Kidney capillary endothelial cell (primary cell): ENCODE measurements at regions not wholly inside any gene's neighbourhood (a gene's known extent, or its start where the extent isn't known, plus 50 kb on each side); places are given as distances from the start of the nearest gene placed in this dataset.
"Not testable (repeated sequence)": the region's sequence is repeated elsewhere in the genome, so short reads cannot be mapped to it uniquely, and the experiment has no call there.

Experiments
- DNase-seq: peaks from one replicate; pipeline ENCODE4 v3.0.0-alpha.2; 2018; ENCODE audit warnings: low spot score

DNA sequence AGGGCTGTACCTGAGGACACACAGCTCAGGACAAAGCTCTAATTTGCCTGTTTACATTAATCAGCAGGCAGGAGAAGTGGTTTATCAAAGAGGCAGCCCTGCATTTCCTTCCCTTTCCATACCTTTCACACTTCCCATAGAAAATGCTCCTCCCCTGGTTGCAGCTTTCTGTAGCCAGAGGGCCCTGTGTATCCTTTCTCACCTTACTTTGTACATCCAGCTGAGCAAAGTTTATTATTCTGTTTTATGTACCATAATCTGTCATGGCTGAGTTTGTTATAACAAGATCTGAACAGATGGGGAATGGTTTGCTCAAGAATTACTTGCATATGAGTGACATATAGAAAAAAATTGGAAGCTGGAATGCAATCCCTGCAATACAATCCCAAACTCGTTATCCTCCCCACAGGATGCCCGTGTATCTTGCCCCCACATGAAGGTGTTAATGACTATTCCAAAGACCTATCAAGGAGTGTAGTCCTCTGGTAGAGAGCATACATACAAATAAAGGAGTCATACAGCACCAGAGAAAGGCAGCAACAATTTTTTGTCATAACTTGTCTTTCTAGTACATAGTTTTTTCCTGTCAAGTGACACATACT lies 1025.8 kb upstream of the KLHL29 start:
- DNase-seq, result no peak

DNA sequence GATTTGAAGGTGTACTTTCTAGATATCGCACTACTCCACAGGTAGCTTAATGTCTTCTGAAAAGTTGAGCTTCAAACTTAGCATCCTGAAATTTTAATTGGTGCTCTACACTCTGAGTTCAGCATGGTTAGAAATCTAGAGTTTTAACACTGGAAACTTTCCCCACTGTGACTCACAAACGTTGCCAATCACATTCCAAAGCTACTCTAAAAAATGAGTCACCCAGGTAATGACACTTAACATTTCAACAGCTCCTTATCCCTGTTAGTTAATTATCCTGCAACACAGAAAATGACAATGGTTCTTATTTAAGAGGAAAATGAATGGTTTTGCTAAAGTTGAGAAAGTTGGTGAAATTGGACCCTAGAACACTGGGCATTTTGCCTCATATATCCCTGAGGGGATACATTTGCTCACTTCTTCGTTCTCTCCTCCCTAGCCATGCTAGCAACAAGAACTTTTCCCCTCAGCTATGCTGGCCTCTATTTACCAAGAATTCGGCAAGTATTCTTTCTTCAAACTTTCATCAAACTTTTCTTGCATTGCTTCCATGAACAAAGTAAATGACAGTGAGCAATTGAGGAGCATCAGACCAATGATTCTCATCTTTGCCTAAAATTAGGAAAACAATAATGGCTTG lies 1024.1 kb upstream of the KLHL29 start:
- DNase-seq, result no peak

DNA sequence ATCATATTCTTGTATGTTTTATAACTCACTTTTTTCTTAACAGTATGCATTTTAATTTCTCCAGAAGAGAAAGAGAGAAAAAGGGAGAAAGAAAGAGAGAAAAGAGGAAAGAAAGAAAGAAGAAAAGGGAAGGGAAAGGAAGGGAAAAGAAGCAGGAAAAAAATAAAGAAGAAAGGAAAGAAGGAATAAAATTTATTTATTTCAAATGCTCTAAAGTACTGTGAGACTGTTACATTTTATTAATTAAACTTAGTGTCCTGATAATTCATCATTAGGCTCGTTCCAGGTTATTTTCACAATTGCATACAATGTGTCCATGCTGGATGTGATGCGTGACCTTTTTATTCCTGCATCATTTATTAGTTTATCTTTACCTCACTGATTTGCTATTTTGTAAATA lies 1023.4 kb upstream of the KLHL29 start:
- DNase-seq, result no peak

DNA sequence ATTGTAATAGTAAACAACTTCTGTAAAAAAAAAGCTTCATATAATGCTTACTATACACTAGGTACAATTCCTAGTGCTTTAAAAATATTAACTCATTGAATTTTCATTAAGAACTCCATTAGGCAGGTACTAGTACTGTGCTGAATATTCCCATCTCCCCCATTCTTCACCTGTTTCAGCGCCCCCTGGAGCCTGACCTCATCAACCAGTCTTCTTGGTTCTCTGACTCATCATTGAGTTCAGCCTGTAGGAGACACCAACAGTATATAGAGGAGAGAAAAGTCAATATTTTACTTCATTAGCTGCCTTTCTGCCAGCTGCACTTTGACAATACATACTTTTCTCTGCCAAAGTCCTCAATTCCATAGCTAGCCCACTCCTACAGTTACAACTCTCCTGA lies 1009.9 kb upstream of the KLHL29 start:
- DNase-seq, result no peak

DNA sequence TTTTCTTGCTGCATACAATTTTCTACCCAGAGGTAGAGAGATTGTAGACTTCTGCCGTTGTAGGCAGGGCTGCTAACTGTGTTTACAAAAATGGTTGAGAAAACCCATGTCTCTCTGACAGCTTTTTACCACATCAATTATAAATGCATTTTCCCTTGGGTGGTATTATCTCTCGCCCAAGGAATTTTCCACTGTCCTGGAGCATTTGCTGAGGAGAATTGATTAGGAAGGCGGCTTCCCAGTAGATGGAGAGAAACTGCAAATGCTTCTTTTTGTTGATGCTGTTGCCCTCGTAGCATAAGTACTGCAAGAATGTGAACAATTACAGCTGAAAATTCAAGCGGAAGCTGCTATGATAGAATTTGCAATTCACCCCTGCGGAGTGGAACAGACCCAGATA lies 1007.7 kb upstream of the KLHL29 start:
- DNase-seq, result no peak

DNA sequence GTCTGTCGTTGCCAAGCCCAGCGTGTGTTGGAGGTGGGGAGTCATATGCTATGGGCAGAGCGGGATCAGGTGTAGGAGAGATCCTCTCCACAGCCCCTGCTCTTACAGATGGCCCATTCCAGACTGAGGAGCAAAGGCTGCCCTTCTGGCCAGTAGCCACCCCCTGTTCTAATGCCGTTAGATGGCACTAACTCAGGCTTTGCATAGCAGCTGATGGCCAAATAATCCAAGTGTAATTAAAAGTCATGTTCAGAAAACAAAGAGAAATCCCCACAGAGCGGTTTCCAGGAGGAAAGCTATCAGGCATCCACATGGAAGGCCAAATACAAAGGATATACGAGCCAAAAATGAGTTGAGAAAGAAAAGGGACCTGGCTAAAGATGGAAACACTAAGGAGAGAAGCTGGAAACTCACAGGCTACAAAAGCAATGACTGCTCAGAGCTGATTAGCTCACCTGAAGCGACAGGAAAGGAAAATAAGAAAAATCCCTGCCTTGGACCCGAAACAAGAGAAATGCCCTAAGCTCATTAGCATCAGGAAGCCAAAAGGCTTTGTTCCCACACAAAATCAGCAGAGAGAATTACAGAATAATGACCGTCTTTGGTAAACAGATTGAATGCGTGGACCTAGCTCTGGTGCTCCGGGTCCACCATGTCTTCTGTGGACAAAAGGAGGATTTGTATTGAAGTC lies 1002.4 kb upstream of the KLHL29 start:
- DNase-seq, result no peak

DNA sequence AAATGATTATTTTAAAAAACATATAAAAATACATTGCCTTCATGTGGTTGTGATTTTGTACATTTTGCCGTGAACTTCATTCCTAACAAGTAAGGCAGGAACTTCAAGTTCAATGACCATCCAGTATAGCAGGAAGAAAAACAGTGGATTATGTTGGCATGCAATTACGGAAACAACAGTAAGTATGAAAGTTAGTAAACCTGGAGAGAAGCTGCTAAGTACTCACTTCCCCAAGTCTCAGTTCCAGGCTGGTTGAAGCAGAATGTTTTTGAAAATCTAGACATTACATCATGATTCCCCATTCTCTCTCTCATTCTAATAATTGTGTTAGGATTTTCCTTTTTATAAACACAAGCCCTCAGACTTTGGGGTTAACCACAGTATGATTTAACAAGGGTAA lies 987.1 kb upstream of the KLHL29 start:
- no peak for DNase-seq

DNA sequence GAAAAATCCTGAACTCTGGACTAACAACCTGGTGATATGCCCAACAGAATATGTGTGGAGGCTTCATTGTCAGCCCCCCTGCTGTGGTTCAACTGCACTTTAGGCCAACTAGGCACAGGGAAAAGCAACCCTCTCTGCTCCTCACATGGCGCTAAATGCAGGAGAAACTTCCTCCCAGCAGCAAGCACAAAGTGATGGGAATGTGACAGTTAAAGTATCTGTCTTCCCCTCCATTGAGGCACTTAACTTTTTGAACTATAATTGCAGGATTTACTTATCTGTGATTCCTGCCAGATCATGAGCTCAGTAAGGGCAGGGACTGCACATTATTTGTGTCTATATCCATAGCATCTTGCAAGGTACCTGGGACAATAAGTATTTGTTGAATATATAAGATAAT lies 981.2 kb upstream of the KLHL29 start:
- no peak for DNase-seq

DNA sequence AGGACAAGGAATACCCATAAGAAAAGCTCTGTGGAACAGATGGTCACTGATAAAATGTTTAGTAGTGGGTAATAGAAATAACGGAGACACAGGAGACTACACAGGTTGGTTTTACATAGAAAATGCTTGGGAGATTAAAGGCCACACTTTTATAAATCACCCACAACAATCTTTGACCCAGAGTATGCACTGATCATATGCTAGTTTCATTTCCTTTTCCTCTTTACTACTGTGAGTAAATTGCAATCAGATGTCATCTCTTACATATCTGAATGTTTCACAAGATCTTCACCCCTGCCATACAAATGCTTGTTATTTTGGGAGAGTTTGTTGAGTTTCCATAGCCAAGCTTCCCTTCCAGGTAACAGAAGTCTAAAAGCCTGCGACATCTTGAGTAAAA lies 978.4 kb upstream of the KLHL29 start:
- no peak for DNase-seq

DNA sequence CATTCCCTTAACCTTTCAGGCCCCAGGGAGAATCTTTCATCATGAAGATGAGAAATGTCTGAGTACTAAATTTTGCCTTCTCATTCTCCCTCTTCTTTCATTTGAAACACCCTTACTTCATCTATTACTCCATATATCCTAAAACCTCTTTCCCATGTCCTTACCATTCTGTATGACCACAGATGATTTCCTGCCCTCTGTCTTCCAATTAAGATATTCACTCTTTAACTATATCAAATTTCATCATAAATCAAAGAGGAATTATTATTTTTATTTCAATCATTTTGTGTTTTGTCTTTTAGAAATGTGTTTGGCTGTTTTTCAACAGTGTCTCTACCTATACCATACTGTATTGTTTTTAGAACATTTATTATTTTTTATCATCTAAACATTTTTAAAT lies 964.9 kb upstream of the KLHL29 start:
- no peak for DNase-seq

DNA sequence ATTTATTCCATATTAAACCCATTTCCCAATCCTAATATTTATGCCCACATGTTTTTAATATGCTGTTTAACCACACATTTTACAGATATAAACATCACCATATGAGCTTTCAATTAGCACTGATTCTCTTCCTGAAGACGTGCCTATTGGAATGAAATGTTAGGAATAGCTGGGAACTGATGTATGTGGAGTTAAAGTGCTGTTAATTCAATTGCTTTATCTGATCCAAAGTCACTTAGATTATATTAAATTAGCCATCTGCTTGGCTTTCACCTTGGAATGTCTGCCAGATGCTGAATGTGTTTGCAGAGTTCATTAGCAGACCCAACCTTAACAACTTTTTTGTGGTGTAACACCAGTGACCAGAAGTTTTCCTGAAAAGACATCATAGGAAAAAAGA lies 942.9 kb upstream of the KLHL29 start:
- no peak for DNase-seq

DNA sequence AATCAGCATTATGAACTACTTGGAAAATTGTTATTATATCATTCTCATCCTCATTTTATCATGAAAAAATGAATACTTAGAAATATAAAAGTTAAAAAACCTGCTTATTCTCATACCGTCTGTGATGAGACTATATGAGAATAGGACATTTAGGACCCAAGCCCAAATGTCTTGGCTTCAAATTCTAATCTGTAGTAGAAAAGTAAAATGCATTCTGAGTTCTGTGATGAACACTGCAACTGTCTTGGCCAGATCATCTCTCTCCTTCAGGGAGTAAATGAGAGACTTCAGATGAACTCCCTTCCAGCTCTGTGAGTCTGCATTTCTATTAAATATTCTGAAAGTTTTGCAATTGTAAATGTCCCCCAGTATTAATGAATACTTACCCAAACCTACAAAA lies 940.7 kb upstream of the KLHL29 start:
- no peak for DNase-seq

DNA sequence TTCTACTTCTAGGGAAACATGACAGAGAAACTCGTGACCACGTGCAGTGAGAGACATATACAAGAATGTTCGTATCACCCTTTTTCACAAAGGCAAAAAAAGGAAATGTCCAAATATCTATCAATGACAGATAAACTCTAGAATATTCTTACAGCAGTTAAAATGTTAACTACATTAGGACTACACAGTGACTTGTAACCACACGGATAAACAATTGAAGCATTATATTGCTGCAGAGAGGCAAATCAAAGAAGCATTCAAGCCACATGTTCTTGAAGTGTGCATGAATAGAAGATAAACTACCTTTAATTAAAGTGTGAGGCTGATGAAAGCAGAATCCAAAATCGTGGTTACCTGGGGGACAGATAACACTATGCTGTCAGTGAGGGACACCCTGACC lies 935.3 kb upstream of the KLHL29 start:
- DNase-seq, result no peak

DNA sequence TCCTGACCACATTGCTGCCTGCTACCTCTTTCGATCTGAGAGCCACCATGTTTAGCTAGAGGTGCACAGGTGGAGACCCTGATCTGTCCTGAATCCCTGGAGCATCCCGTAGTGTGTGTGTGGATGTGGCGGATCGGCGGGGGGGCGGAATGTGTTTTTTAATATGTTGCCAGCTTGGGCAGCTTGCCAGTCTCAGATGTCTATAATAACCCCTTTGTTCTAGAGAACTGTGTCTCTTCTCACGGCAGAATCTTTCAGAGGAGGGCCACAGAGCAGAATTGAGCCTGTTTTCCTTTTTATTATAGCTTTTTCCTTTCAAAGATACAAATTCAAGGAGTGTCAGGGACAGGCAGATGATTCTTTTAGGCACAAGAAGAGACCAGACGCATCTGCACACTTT lies 934.1 kb upstream of the KLHL29 start:
- DNase-seq, result no peak

DNA sequence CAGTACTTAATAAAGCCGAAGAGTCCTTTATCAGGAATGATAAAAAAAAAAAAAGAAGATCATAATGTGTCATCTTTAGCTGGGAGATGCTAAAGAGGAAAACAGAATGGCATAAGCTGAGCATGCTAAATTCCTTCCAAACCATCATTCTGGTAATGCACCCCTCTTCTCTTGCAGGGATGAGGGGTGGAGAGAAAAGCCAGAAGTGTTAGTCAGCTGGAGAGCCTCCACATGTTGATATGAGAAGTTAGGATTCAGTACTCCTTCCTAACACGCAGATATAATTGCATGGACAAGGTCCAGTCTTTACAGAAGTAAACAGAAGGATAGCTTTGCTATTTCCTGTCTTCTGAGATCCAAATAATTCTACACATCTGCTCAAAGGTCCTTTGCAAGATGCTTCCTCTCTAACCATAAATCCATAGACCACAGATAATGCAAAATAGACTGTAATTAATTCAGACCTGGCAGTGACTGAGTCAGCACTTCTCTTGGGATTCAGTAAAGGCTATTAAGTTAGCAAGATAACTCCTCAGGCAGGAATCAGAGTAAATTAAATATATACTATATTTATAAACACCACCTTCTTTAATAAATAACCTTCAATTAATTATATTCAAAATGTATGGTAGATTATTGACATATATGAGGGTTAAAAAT lies 930.0 kb upstream of the KLHL29 start:
- DNase-seq, result no peak

DNA sequence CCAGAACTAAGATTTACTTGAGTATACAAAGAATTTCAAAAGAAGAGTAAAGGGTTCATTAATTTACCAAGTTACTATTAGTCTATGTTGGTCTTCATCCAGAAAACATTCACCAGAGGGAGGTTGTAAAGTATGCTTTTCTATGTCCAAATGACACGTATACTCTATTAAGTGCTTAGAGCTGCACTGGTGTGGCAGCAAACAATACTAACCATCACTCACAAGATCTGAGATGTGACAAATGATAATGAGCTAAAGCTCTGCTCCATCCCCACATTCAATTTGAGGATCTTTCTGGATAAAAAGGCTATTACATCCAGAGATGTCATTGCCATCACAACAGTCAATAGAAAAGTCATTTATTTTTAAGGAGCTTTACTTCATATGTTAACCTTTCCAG lies 926.5 kb upstream of the KLHL29 start:
- DNase-seq, result no peak

DNA sequence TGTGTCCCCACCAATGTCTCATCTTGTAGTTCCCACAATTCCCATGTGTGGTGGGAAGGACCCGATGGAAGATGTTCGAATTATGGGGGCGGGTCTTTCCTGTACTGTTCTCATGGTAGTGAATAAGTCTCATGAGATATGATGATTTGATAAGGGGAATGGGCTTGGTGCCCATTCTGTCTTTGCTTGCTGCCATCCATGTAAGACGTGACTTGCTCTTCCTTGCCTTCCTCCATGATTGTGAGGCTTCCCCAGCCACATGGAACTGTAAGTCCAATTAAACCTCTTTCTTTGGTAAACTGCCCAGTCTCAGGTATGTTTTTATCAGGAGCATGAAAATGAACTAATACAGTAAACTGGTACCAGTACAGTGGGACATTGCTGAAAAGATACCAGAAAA lies 909.9 kb upstream of the KLHL29 start:
- DNase-seq, result not testable (repeated sequence)

DNA sequence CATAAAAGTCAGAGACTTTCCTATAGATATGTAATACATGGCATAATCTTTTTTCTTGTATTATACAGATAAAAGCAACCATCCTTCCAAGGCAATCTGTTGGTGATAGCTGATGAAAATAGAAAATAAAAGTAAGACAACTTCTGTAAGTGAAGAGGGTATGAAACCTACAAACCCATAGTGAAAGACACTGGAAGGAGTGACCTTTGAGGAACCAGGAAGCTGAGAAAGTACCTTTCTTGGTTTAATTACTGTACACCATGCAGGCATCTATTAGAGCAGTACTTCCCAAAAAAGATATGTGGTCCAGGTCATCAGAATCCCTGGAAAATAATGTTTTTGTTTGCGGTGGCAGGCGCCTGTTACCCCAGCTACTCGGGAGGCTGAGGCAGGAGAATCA lies 906.6 kb upstream of the KLHL29 start:
- DNase-seq, result no peak

DNA sequence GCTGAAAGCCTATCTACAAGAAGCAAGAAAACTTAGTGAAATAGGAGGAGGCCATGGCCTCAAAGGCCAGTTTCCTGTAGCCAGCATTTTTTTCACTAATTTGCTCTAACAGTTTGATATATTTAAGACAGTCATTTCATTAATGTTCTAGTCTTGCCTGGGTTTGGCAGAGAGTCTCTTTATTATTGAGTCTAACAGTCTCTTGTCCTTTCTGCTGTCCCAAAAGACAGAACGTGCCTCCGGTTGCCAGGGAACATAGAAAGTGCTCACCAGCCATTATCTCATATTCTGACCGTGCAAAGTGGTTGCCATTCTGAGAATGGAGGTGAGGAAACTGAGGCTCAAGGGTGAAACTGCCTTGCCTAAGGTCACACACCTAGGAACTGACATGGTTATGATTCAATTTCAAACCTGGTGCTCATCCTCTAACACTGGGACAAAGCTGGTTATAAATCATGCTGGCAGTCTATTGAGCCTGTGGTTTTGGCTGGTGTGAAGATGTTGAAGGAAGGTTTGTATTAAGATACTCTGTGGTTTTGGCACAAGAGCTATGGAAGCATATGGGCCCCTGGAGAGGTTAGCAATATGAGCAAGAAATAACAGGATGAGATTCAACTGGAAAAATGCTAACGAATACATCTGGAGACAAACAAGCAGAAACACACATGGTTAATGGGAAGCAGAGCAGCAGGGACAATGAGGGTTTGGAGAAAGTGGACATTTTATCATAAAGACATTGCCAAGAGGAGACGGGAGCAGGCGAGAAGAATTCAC lies 903.3 kb upstream of the KLHL29 start:
- no peak for DNase-seq

DNA sequence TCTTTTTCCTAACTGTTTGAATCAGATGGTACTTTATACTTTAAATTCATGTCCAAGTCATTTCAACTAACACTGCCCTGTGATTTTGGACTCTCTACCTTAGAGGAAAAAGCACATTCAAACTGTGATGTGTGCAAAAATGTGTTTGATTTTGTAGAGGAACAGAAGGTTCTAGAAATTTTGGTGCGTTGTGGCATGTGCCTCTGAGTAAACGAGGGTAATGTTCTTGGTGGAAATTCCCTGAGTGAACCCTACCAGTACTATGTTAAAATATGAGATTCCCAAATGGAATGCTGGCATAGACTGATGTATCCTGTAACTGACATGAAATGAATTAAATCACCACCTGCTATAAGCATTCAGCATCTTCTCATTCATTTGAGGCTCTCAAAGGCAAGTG lies 901.9 kb upstream of the KLHL29 start:
- DNase-seq, result no peak

DNA sequence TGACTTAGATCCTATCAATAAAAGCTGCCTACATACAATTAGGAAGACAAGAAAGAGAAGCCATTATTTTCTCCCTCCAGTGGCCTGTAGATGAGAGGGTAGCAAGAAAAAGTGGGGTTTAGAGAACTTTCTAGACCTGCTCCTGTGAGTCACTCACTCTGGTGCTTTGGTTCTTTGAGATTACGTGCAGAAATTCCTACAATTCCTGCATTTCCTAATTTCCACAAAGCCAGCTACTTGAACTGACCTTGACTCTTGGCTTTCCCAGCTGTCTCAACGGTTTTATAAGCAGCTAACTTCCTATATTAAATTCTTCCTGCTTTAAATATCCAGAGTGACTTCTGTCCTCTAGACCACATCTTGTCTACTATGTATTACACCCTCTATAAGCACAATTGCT lies 899.5 kb upstream of the KLHL29 start:
- no peak for DNase-seq

DNA sequence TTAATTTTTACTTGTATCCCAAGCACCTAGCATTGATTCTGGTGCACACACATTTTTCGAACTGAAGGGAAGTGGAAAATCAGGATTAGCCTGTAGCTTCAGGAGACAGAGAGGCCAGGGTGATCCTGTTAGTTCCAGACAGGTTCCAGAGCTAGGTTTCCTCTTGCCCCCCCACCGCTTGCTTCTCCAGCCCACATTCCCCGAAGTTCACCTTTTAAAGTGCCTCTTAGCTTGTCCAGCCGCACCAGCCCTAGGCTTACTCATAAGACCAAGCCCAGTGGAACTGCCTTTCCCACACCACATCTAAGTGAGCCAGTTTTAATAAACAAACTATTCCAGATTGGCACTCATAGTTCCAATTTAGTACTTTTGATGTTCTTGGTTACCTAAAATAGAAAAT lies 898.6 kb upstream of the KLHL29 start:
- DNase-seq, result no peak

DNA sequence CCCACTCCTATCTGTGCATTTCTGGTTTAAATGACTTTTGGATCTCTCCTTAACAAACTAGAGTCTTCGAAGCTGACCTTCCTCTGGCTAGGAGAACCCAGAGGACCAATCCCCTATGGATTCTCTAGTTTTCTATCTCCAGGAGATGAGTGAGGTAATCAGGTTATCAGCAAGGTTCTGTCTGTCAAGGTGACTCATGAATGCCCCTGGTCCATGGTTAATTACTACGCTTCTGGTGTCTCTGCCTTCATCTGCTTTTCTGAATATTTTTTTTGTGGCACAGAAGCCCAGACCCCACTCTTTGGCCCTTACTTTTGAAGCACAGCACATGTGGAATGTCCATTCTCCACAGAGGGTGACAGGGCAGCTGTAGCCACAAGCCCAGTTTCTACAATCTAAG lies 897.9 kb upstream of the KLHL29 start:
- DNase-seq, result no peak
